Neural progenitor cell (in vitro differentiated cells): ENCODE measurements at regions not wholly inside any gene's neighbourhood (a gene's known extent, or its start where the extent isn't known, plus 50 kb on each side); places are given as distances from the start of the nearest gene placed in this dataset.

Source experiments
- DNase-seq: peaks from one replicate; pipeline ENCODE4 v3.0.0-alpha.2; 2016; ENCODE audit warnings: low spot score
- H2AFZ ChIP-seq: fragments of 200-600 bp; sonication (generic); replicated peaks from 2 replicates; pipeline ENCODE4 v1.6.1; 2016; ENCODE audit warnings: antibody characterized with exemption
- H3F3A ChIP-seq: fragments of 200-600 bp; sonication (generic); 2 replicates; pipeline ENCODE4 v1.6.1; 2016; ENCODE audit warnings: antibody characterized with exemption, low read depth
- H3K27ac ChIP-seq: fragments of 200-600 bp; sonication (generic); 2 replicates; pipeline ENCODE4 v1.5.1; 2016; ENCODE audit warnings: mild to moderate bottlenecking
- H3K27me3 ChIP-seq: fragments of 200-600 bp; sonication (generic); 2 replicates; pipeline ENCODE4 v1.6.1; 2016; ENCODE audit warnings: mild to moderate bottlenecking, moderate library complexity
- H3K36me3 ChIP-seq: fragments of 200-600 bp; sonication (generic); 2 replicates; pipeline ENCODE4 v1.5.1; 2016
- H3K4me1 ChIP-seq: fragments of 200-600 bp; sonication (generic); 2 replicates; pipeline ENCODE4 v1.6.1; 2016; ENCODE audit warnings: mixed run types
- H3K4me2 ChIP-seq: fragments of 200-600 bp; sonication (generic); 2 replicates; pipeline ENCODE4 v1.6.1; 2016
- H3K4me3 ChIP-seq: fragments of 200-600 bp; sonication (generic); 2 replicates; pipeline ENCODE4 v1.5.1; 2016
- H3K79me2 ChIP-seq: fragments of 200-600 bp; sonication (generic); 2 replicates; pipeline ENCODE4 v1.6.1; 2016; ENCODE audit warnings: low read depth
- H3K9ac ChIP-seq: fragments of 200-600 bp; sonication (generic); 2 replicates; pipeline ENCODE4 v1.6.1; 2016
- H3K9me3 ChIP-seq: fragments of 200-600 bp; sonication (generic); 2 replicates; pipeline ENCODE4 v1.5.1; 2016; ENCODE audit warnings: low read depth
- H4K20me1 ChIP-seq: fragments of 200-600 bp; sonication (generic); 2 replicates; pipeline ENCODE4 v1.6.1; 2016; ENCODE audit warnings: low read depth
- H3K27ac Mint-ChIP-seq: 3 replicates; pipeline ENCODE4 v1.8.0; 2021; ENCODE audit warnings: mixed read lengths
- H3K27me3 Mint-ChIP-seq: 2 replicates; pipeline ENCODE4 v1.8.0; 2022; ENCODE audit warnings: low read depth, mild to moderate bottlenecking, inconsistent platforms, moderate library complexity, mixed read lengths; ENCODE audit not compliant: insufficient read depth
- H3K36me3 Mint-ChIP-seq: 3 replicates; pipeline ENCODE4 v1.8.0; 2021; ENCODE audit warnings: mixed read lengths
- H3K4me1 Mint-ChIP-seq: 3 replicates; pipeline ENCODE4 v1.8.0; 2021; ENCODE audit warnings: mixed read lengths
- H3K4me3 Mint-ChIP-seq: 3 replicates; pipeline ENCODE4 v1.8.0; 2021; ENCODE audit warnings: mild to moderate bottlenecking, moderate library complexity, mixed read lengths
- H3K9me3 Mint-ChIP-seq: 3 replicates; pipeline ENCODE4 v1.8.0; 2020; ENCODE audit warnings: mixed read lengths
- CTCF ChIP-seq: fragments of 200-600 bp; sonication (generic); IDR thresholded peaks from 2 replicates; pipeline ENCODE4 v1.5.1; 2017; ENCODE audit warnings: antibody characterized with exemption, mild to moderate bottlenecking
- EZH2 ChIP-seq: fragments of 200-600 bp; sonication (generic); IDR thresholded peaks from 2 replicates; pipeline ENCODE4 v1.6.1; 2017; ENCODE audit warnings: antibody characterized with exemption, mild to moderate bottlenecking, moderate library complexity
- EZH2phosphoT487 ChIP-seq: fragments of 200-600 bp; sonication (generic); IDR thresholded peaks from 2 replicates; pipeline ENCODE4 v1.6.1; 2017; ENCODE audit warnings: antibody characterized with exemption

GRCh38 chr6:164216839-164217238 is 802.3 kb downstream of the QKI start:
- H3K9ac ChIP-seq: no peak overlapping the region
- Mint-ChIP-seq H3K4me1 (no peaks in the 10 kb centered on the region), H3K27me3 (peaks cover 2% of the 10 kb centered on the region), H3K36me3 (no peaks in the 10 kb centered on the region), H3K27ac (no peak overlapping the region), H3K9me3 (peaks cover 11% of the 10 kb centered on the region), H3K4me3 (no peak overlapping the region)
- H3F3A ChIP-seq: no peaks in the 10 kb centered on the region
- H3K27ac ChIP-seq: no peak overlapping the region
- no peaks in the 10 kb centered on the region for H3K79me2 ChIP-seq
- no peak for TF ChIP-seq EZH2
- no peak for TF ChIP-seq CTCF
- no peak for TF ChIP-seq EZH2phosphoT487
- no peaks in the 10 kb centered on the region for H3K4me1 ChIP-seq
- no peaks in the 10 kb centered on the region for H3K27me3 ChIP-seq
- H3K4me3 ChIP-seq: no peak overlapping the region
- no peak for DNase-seq
- no peak overlapping the region for H2AFZ ChIP-seq
- no peak overlapping the region for H3K4me2 ChIP-seq
- H3K36me3 ChIP-seq: no peaks in the 10 kb centered on the region
- no peaks in the 10 kb centered on the region for H4K20me1 ChIP-seq
- no peaks in the 10 kb centered on the region for H3K9me3 ChIP-seq

- no peak overlapping the region for H3K27ac ChIP-seq
- no peak overlapping the region for H3K4me3 ChIP-seq
- DNase-seq: no peak
- H3K9me3 ChIP-seq: no peaks in the 10 kb centered on the region
- no peaks in the 10 kb centered on the region for H3K36me3 ChIP-seq
- Mint-ChIP-seq H3K4me1 (no peaks in the 10 kb centered on the region), H3K4me3 (no peak overlapping the region), H3K36me3 (no peaks in the 10 kb centered on the region), H3K9me3 (peaks cover 11% of the 10 kb centered on the region), H3K27ac (no peak overlapping the region), H3K27me3 (peaks cover 2% of the 10 kb centered on the region)
- H3K79me2 ChIP-seq: no peaks in the 10 kb centered on the region
- H3K4me1 ChIP-seq: no peaks in the 10 kb centered on the region
- H3K9ac ChIP-seq: no peak overlapping the region
- no peaks in the 10 kb centered on the region for H3F3A ChIP-seq
- H4K20me1 ChIP-seq: no peaks in the 10 kb centered on the region
- H2AFZ ChIP-seq: no peak overlapping the region
- TF ChIP-seq EZH2phosphoT487 (no peak), CTCF (no peak), EZH2 (no peak)
- H3K27me3 ChIP-seq: no peaks in the 10 kb centered on the region
- no peak overlapping the region for H3K4me2 ChIP-seq
These were observed 801.9 kb downstream of the QKI start for GRCh38 chr6:164216368-164216767.

DNA sequence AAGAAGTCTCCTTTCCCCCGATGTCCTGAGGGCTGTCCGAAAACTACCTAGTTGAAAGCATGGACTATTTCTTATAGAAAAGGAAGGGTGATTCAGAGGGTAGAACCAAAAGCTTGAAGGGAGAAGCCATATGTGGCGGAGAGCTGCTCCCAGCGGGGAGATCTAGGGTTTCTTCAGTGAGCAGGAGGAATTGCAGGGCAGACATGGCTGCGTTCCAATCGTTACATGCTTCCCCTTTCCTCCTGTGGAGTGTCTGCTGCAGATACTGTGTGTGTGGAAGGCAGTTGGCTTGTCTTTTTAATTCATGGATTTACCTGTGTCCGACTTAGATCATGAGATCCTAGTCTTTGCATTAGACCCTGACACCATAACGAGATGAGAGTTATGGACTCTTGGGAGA is 799.5 kb downstream of the QKI start:
- DNase-seq: no peak
- H3K9ac ChIP-seq: no peak overlapping the region
- H3K4me3 Mint-ChIP-seq: no peak overlapping the region
- H3K4me1 ChIP-seq: no peaks in the 10 kb centered on the region
- no peak overlapping the region for H3K4me2 ChIP-seq
- H3K79me2 ChIP-seq: no peaks in the 10 kb centered on the region
- H3K27me3 Mint-ChIP-seq: peaks cover 2% of the 10 kb centered on the region
- no peaks in the 10 kb centered on the region for H3K27me3 ChIP-seq
- peaks cover 9% of the 10 kb centered on the region for H3K9me3 Mint-ChIP-seq
- H2AFZ ChIP-seq: no peak overlapping the region
- no peaks in the 10 kb centered on the region for H3K4me1 Mint-ChIP-seq
- H3K9me3 ChIP-seq: no peaks in the 10 kb centered on the region
- H3K27ac ChIP-seq: no peak overlapping the region
- H3K27ac Mint-ChIP-seq: no peak overlapping the region
- TF ChIP-seq EZH2: no peak
- TF ChIP-seq EZH2phosphoT487: no peak
- no peak for TF ChIP-seq CTCF
- H3K36me3 Mint-ChIP-seq: no peaks in the 10 kb centered on the region
- H4K20me1 ChIP-seq: no peaks in the 10 kb centered on the region
- H3K4me3 ChIP-seq: no peak overlapping the region
- H3F3A ChIP-seq: no peaks in the 10 kb centered on the region
- no peaks in the 10 kb centered on the region for H3K36me3 ChIP-seq

DNA sequence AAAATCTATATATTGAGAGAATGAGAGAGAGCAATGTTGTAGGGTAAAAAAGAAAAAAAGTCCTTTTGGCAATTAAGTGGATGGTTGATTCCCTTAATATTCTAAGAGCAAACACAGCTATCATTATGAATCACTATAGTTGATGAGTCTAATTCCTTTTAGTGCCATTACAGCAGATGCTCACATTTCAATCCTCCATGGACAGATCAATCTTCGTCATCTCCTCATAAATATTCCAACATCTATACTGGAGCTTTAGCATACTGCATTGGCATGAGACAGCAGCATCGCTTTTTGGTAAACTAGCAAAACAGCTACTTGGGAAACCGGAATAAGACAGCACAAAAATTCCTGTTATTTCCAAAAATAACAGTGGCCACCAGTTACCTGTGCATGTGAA is 796.7 kb downstream of the QKI start:
- no peak for TF ChIP-seq EZH2
- TF ChIP-seq EZH2phosphoT487: no peak
- TF ChIP-seq CTCF: no peak
- no peaks in the 10 kb centered on the region for H3F3A ChIP-seq
- Mint-ChIP-seq H3K27ac (no peak overlapping the region), H3K4me1 (no peaks in the 10 kb centered on the region), H3K27me3 (peaks cover 2% of the 10 kb centered on the region), H3K4me3 (no peak overlapping the region), H3K36me3 (no peaks in the 10 kb centered on the region), H3K9me3 (peaks cover 7% of the 10 kb centered on the region)
- H3K9ac ChIP-seq: no peak overlapping the region
- H3K27ac ChIP-seq: no peak overlapping the region
- no peaks in the 10 kb centered on the region for H3K27me3 ChIP-seq
- H3K4me3 ChIP-seq: no peak overlapping the region
- H3K4me2 ChIP-seq: no peak overlapping the region
- no peak overlapping the region for H2AFZ ChIP-seq
- no peak for DNase-seq
- no peaks in the 10 kb centered on the region for H3K36me3 ChIP-seq
- no peaks in the 10 kb centered on the region for H3K4me1 ChIP-seq
- H3K9me3 ChIP-seq: no peaks in the 10 kb centered on the region
- no peaks in the 10 kb centered on the region for H4K20me1 ChIP-seq
- H3K79me2 ChIP-seq: no peaks in the 10 kb centered on the region
